Neural progenitor cell (in vitro differentiated cells): ENCODE measurements at regions not wholly inside any gene's neighbourhood (a gene's known extent, or its start where the extent isn't known, plus 50 kb on each side); places are given as distances from the start of the nearest gene placed in this dataset.

Experiments
- DNase-seq: peaks from one replicate; pipeline ENCODE4 v3.0.0-alpha.2; 2016; ENCODE audit warnings: low spot score
- H2AFZ ChIP-seq: fragments of 200-600 bp; sonication (generic); replicated peaks from 2 replicates; pipeline ENCODE4 v1.6.1; 2016; ENCODE audit warnings: antibody characterized with exemption
- H3F3A ChIP-seq: fragments of 200-600 bp; sonication (generic); 2 replicates; pipeline ENCODE4 v1.6.1; 2016; ENCODE audit warnings: antibody characterized with exemption, low read depth
- H3K27ac ChIP-seq: fragments of 200-600 bp; sonication (generic); 2 replicates; pipeline ENCODE4 v1.5.1; 2016; ENCODE audit warnings: mild to moderate bottlenecking
- H3K27me3 ChIP-seq: fragments of 200-600 bp; sonication (generic); 2 replicates; pipeline ENCODE4 v1.6.1; 2016; ENCODE audit warnings: mild to moderate bottlenecking, moderate library complexity
- H3K36me3 ChIP-seq: fragments of 200-600 bp; sonication (generic); 2 replicates; pipeline ENCODE4 v1.5.1; 2016
- H3K4me1 ChIP-seq: fragments of 200-600 bp; sonication (generic); 2 replicates; pipeline ENCODE4 v1.6.1; 2016; ENCODE audit warnings: mixed run types
- H3K4me2 ChIP-seq: fragments of 200-600 bp; sonication (generic); 2 replicates; pipeline ENCODE4 v1.6.1; 2016
- H3K4me3 ChIP-seq: fragments of 200-600 bp; sonication (generic); 2 replicates; pipeline ENCODE4 v1.5.1; 2016
- H3K79me2 ChIP-seq: fragments of 200-600 bp; sonication (generic); 2 replicates; pipeline ENCODE4 v1.6.1; 2016; ENCODE audit warnings: low read depth
- H3K9ac ChIP-seq: fragments of 200-600 bp; sonication (generic); 2 replicates; pipeline ENCODE4 v1.6.1; 2016
- H3K9me3 ChIP-seq: fragments of 200-600 bp; sonication (generic); 2 replicates; pipeline ENCODE4 v1.5.1; 2016; ENCODE audit warnings: low read depth
- H4K20me1 ChIP-seq: fragments of 200-600 bp; sonication (generic); 2 replicates; pipeline ENCODE4 v1.6.1; 2016; ENCODE audit warnings: low read depth
- H3K27ac Mint-ChIP-seq: 3 replicates; pipeline ENCODE4 v1.8.0; 2021; ENCODE audit warnings: mixed read lengths
- H3K27me3 Mint-ChIP-seq: 2 replicates; pipeline ENCODE4 v1.8.0; 2022; ENCODE audit warnings: low read depth, mild to moderate bottlenecking, inconsistent platforms, moderate library complexity, mixed read lengths; ENCODE audit not compliant: insufficient read depth
- H3K36me3 Mint-ChIP-seq: 3 replicates; pipeline ENCODE4 v1.8.0; 2021; ENCODE audit warnings: mixed read lengths
- H3K4me1 Mint-ChIP-seq: 3 replicates; pipeline ENCODE4 v1.8.0; 2021; ENCODE audit warnings: mixed read lengths
- H3K4me3 Mint-ChIP-seq: 3 replicates; pipeline ENCODE4 v1.8.0; 2021; ENCODE audit warnings: mild to moderate bottlenecking, moderate library complexity, mixed read lengths
- H3K9me3 Mint-ChIP-seq: 3 replicates; pipeline ENCODE4 v1.8.0; 2020; ENCODE audit warnings: mixed read lengths
- EZH2 ChIP-seq: fragments of 200-600 bp; sonication (generic); IDR thresholded peaks from 2 replicates; pipeline ENCODE4 v1.6.1; 2017; ENCODE audit warnings: antibody characterized with exemption, mild to moderate bottlenecking, moderate library complexity
- EZH2phosphoT487 ChIP-seq: fragments of 200-600 bp; sonication (generic); IDR thresholded peaks from 2 replicates; pipeline ENCODE4 v1.6.1; 2017; ENCODE audit warnings: antibody characterized with exemption
- TF ChIP-seq, protein P1 (sequence below): fragments of 200-600 bp; sonication (generic); IDR thresholded peaks from 2 replicates; pipeline ENCODE4 v1.5.1; 2017; ENCODE audit warnings: antibody characterized with exemption, mild to moderate bottlenecking

GRCh38 chr6:85118233-85118632 is 331.6 kb upstream of the NT5E start:
- Histone ChIP-seq H3K27ac (no peak overlapping the region), H3K27me3 (no peaks in the 10 kb centered on the region), H3F3A (no peaks in the 10 kb centered on the region), H2AFZ (no peak overlapping the region), H3K36me3 (no peaks in the 10 kb centered on the region), H3K79me2 (no peaks in the 10 kb centered on the region), H3K9me3 (no peaks in the 10 kb centered on the region), H3K4me1 (no peaks in the 10 kb centered on the region), H3K4me2 (no peak overlapping the region), H4K20me1 (no peaks in the 10 kb centered on the region), H3K4me3 (no peak overlapping the region), H3K9ac (no peak overlapping the region)
- DNase-seq = no peak
- no peaks in the 10 kb centered on the region for H3K9me3 Mint-ChIP-seq
- H3K27me3 Mint-ChIP-seq = no peaks in the 10 kb centered on the region
- no peaks in the 10 kb centered on the region for H3K36me3 Mint-ChIP-seq
- no peak overlapping the region for H3K4me3 Mint-ChIP-seq
- H3K27ac Mint-ChIP-seq = no peak overlapping the region
- TF ChIP-seq, protein P1, sequence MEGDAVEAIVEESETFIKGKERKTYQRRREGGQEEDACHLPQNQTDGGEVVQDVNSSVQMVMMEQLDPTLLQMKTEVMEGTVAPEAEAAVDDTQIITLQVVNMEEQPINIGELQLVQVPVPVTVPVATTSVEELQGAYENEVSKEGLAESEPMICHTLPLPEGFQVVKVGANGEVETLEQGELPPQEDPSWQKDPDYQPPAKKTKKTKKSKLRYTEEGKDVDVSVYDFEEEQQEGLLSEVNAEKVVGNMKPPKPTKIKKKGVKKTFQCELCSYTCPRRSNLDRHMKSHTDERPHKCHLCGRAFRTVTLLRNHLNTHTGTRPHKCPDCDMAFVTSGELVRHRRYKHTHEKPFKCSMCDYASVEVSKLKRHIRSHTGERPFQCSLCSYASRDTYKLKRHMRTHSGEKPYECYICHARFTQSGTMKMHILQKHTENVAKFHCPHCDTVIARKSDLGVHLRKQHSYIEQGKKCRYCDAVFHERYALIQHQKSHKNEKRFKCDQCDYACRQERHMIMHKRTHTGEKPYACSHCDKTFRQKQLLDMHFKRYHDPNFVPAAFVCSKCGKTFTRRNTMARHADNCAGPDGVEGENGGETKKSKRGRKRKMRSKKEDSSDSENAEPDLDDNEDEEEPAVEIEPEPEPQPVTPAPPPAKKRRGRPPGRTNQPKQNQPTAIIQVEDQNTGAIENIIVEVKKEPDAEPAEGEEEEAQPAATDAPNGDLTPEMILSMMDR = peak; percentile 58
- TF ChIP-seq EZH2 = no peak
- H3K4me1 Mint-ChIP-seq = peaks cover 5% of the 10 kb centered on the region

GRCh38 chr6:85116475-85116874 is 333.4 kb upstream of the NT5E start:
- no peak overlapping the region for H3K4me2 ChIP-seq
- TF ChIP-seq, protein P1 = no peak
- TF ChIP-seq EZH2 = no peak
- no peak for TF ChIP-seq EZH2phosphoT487
- H3K27me3 ChIP-seq = no peaks in the 10 kb centered on the region
- H3K9me3 ChIP-seq = no peaks in the 10 kb centered on the region
- no peaks in the 10 kb centered on the region for H3K79me2 ChIP-seq
- H3K4me1 ChIP-seq = peaks cover 8% of the 10 kb centered on the region
- no peak overlapping the region for H3K27ac Mint-ChIP-seq
- H3K9me3 Mint-ChIP-seq = no peaks in the 10 kb centered on the region
- H4K20me1 ChIP-seq = no peaks in the 10 kb centered on the region
- no peak overlapping the region for H3K4me3 Mint-ChIP-seq
- no peak for DNase-seq
- H3K27ac ChIP-seq = no peak overlapping the region
- no peak overlapping the region for H3K9ac ChIP-seq
- no peak overlapping the region for H2AFZ ChIP-seq
- H3K36me3 Mint-ChIP-seq = no peaks in the 10 kb centered on the region
- no peaks in the 10 kb centered on the region for H3K27me3 Mint-ChIP-seq
- H3K4me3 ChIP-seq = no peak overlapping the region
- no peaks in the 10 kb centered on the region for H3K36me3 ChIP-seq
- no peaks in the 10 kb centered on the region for H3F3A ChIP-seq
- H3K4me1 Mint-ChIP-seq = peaks cover 8% of the 10 kb centered on the region

- Mint-ChIP-seq H3K9me3 (no peaks in the 10 kb centered on the region), H3K36me3 (no peaks in the 10 kb centered on the region)
These were observed 334.0 kb upstream of the NT5E start for GRCh38 chr6:85115876-85116275.

More at GRCh38 chr6:85115876-85116275, 334.0 kb upstream of the NT5E start:
- Histone ChIP-seq H3K27ac (no peak overlapping the region), H3K4me2 (no peak overlapping the region), H3F3A (no peaks in the 10 kb centered on the region), H3K4me1 (peaks cover 14% of the 10 kb centered on the region), H3K27me3 (no peaks in the 10 kb centered on the region), H3K9ac (no peak overlapping the region), H3K4me3 (no peak overlapping the region), H3K79me2 (no peaks in the 10 kb centered on the region), H4K20me1 (no peaks in the 10 kb centered on the region), H3K36me3 (no peaks in the 10 kb centered on the region), H3K9me3 (no peaks in the 10 kb centered on the region), H2AFZ (peak overlapping the region; percentile 46)
- DNase-seq = no peak
- Mint-ChIP-seq H3K4me3 (no peak overlapping the region), H3K27ac (no peak overlapping the region), H3K27me3 (no peaks in the 10 kb centered on the region), H3K4me1 (peaks cover 12% of the 10 kb centered on the region)
- no peak for TF ChIP-seq EZH2phosphoT487
- TF ChIP-seq, protein P1 = no peak
- TF ChIP-seq EZH2 = no peak
